ENCODE measurements at regions not wholly inside any gene's neighbourhood (a gene's known extent, or its start where the extent isn't known, plus 50 kb on each side); places are given as distances from the start of the nearest gene placed in this dataset.
A peak's percentile ranks its signal among the peaks of the same experiment; 100 is the strongest.
"Not testable (repeated sequence)": the region's sequence is repeated elsewhere in the genome, so short reads cannot be mapped to it uniquely, and the experiment has no call there.

GRCh38 chr6:4224067-4224978 lies 88.9 kb upstream of the ECI2 start:
- DNase-seq: no peak

- DNase-seq: no peak
Measured at GRCh38 chr6:4220558-4220957, 85.2 kb upstream of the ECI2 start.

DNA sequence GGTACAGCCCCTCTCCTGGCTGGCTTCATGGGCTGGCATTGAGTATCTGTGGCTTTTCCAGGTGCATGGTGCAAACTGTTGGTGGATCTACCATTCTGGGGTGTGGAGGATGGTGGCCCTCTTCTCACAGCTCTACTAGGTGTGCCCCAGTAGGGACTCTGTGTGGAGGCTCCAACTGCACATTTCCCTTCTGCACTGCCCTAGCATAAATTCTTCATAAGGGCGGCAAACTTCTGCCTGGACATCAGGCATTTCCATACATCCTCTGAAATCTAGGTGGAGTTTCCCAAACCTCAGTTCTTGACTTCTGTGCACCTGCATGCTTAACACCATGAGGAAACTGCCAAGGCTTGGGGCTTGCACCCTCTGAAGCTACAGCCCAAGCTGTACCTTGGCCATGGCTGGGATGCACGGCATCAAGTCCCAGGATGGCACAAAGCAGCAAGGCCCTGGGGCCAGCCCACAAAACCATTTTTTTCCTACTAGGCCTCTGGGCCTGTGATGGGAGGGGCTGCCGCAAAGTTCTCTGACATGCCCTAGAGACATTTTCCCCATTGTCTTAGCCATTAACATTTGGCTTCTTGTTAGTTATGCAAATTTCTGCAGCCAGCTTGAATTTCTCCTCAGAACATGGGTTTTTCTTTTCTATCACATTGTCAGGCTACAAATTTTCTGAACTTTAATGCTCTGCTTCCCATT lies 83.4 kb upstream of the ECI2 start:
- DNase-seq: not testable (repeated sequence)

DNA sequence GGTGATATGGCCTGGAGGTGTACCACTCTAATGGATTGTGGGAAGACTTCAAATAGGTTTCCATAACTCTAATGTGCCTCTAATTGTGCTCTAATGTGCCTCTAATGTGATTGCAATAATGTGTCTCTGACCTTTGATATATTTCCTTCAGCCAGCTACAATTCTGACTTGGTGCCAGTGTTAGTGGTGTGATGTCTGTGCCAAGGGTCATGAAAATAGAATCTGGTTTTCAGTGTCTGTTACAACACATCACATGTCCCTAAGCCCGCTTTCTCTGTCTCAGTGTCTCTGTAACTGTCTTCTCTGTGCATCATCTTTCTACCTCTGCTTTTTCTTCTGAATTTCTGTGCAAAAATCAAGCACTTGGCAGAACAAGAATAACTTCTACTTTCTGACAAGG lies 77.2 kb upstream of the ECI2 start:
- DNase-seq: no peak

DNA sequence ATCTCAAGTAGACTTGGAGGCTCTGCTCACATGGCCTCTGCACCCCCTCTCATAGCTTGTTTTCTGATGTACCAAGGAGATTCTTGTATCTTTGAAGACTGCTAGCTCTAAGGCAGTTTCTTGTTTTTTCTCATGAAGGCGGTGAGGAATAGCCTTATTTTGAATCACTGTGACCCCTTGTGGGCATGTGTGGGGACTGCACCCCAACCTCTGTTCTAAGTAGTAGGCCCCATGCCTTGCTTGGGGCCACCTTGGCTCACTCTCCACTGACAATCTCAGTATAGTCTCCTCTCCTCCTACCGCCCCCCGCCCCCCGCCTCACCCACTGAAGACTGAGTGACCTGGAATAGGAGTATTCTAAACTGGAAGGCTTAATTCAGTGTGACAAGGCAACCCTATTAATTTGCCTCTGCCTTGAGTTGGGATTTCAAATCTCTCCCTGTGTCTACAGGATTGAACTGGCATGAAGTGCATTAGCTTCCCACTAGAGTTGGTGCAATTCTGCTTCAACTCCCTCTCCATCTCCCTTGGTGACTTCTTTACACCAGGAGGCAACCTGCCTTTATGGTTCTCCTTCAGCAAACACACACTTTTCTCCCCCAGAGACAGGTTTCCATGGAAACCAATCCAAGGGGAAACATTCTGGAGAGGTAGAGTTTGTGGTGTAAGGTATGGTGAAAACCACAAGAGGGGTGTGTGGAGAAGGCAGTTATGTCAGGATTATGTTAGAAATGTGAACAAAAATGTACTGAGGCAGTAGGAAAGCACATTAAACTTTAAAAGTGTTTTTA lies 75.4 kb upstream of the ECI2 start:
- peak; percentile 15 for DNase-seq

DNA sequence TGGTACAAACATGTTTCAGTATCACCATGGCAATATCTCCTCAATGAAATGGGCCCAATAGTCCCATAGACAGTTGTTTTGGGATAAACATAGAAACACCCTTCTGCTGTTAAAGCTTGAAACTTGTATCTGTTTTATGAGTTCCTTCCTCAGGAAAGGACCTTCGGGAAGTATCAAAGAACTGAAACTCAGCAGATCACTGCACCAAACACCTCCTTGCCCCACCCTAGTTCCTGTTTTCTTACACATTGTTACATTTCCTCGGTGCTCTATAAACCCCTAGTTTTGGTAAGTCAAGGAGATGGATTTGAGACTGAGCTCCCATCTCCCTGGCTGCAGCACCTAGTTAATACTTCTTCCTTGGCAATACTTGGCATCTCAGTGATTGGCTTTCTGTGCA lies 73.8 kb upstream of the ECI2 start:
- no peak for DNase-seq

GRCh38 chr6:4208158-4208557 lies 72.8 kb upstream of the ECI2 start:
- DNase-seq: no peak

- DNase-seq: not testable (repeated sequence)
Measured at GRCh38 chr6:4203642-4204417, 68.5 kb upstream of the ECI2 start.

- DNase-seq: no peak
Measured at GRCh38 chr6:4192627-4193026, 57.3 kb upstream of the ECI2 start.

DNA sequence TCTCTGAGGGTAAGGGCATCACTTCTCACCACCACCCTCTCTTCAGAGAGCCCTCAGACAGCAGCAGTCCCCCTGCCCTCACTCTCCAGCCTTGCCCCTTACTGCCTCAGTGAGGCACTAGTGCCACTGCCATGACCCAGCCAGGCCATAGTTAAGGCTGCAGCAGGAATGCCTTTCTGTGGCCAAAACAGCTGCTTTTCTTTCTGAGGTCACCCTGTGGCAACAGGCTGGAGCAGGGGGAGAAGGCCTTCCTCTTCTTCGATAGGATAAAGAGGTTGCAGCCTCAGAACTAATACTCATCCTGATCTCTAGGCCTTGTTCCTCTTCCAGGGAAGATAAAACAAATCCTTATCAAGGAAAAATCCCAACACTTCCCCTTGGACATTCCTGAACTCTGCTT lies 56.8 kb upstream of the ECI2 start:
- DNase-seq: no peak

- DNase-seq: no peak
Measured at GRCh38 chr6:4191271-4191721, 55.9 kb upstream of the ECI2 start.

DNA sequence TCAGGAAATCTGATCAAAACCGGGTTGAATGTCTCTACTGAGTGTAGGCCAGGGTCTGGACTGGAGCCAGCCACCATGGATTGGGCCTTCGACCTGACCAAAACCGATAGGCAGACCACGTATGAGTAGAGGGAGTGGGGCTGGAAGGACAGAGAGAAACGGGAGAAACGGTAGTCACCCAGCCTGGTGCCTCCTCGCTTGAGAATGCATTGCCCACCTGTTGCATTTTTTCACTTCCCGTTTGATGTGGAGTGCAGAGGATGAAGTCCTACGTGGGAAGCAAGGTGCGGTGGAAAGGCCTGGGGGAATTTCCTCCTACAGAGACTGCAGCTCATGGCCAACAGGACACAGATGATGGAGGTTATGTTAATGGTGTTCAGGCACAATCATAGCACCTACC lies 53.9 kb upstream of the ECI2 start:
- no peak for DNase-seq

GRCh38 chr6:4188801-4189200 lies 53.4 kb upstream of the ECI2 start:
- DNase-seq: no peak

- DNase-seq: no peak
Measured at GRCh38 chr6:4187480-4187879, 52.1 kb upstream of the ECI2 start.

- no peak for DNase-seq
Measured at GRCh38 chr6:4186385-4186784, 51.0 kb upstream of the ECI2 start.

- no peak for DNase-seq
Measured at GRCh38 chr6:4185846-4186245, 50.5 kb upstream of the ECI2 start.

DNA sequence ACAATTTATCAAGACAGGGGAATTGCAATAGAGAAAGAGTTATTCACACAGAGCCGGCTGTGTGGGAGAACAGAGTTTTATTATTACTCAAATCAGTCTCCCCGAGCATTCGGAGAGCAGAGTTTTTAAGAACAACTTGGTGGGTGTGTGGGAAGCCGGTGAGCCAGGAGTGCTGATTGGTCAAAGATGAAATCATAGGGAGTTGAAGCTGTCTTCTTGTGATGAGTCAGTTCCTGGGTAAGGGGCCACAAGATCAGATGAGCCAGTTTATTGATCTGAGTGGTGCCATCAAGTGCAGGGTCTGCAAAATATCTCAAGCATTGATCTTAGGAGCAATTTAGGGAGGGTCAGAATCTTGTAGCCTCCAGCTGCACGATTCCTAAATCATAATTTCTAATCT lies 50.0 kb upstream of the ECI2 start:
- no peak for DNase-seq
